GM12873 (cell line): ENCODE measurements at regions not wholly inside any gene's neighbourhood (a gene's known extent, or its start where the extent isn't known, plus 50 kb on each side); places are given as distances from the start of the nearest gene placed in this dataset.

Experiments used
- TF ChIP-seq, protein P1 (sequence below): IDR thresholded peaks from 2 replicates; pipeline ENCODE4 v1.5.1; 2012; ENCODE audit warnings: low read depth, mild to moderate bottlenecking, moderate library complexity, low read length, control low read depth; ENCODE audit not compliant: insufficient read depth; ENCODE audit errors: missing control alignments

- TF ChIP-seq, protein P1, sequence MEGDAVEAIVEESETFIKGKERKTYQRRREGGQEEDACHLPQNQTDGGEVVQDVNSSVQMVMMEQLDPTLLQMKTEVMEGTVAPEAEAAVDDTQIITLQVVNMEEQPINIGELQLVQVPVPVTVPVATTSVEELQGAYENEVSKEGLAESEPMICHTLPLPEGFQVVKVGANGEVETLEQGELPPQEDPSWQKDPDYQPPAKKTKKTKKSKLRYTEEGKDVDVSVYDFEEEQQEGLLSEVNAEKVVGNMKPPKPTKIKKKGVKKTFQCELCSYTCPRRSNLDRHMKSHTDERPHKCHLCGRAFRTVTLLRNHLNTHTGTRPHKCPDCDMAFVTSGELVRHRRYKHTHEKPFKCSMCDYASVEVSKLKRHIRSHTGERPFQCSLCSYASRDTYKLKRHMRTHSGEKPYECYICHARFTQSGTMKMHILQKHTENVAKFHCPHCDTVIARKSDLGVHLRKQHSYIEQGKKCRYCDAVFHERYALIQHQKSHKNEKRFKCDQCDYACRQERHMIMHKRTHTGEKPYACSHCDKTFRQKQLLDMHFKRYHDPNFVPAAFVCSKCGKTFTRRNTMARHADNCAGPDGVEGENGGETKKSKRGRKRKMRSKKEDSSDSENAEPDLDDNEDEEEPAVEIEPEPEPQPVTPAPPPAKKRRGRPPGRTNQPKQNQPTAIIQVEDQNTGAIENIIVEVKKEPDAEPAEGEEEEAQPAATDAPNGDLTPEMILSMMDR: no peak
Measured at GRCh38 chr3:159513867-159514380, 474.7 kb upstream of the IL12A start.

- TF ChIP-seq, protein P1: no peak
Measured at GRCh38 chr3:159517105-159517504, 471.5 kb upstream of the IL12A start.

GRCh38 chr3:159520638-159521037 is 468.0 kb upstream of the IL12A start:
- TF ChIP-seq, protein P1: no peak

GRCh38 chr3:159522276-159522675 is 466.4 kb upstream of the IL12A start:
- TF ChIP-seq, protein P1: no peak

- TF ChIP-seq, protein P1: no peak
Measured at GRCh38 chr3:159528251-159528895, 460.3 kb upstream of the IL12A start.

- TF ChIP-seq, protein P1: no peak
Measured at GRCh38 chr3:159532577-159532976, 456.1 kb upstream of the IL12A start.

- TF ChIP-seq, protein P1: no peak
Measured at GRCh38 chr3:159534496-159534895, 454.1 kb upstream of the IL12A start.
